ENCODE measurements at regions not wholly inside any gene's neighbourhood (a gene's known extent, or its start where the extent isn't known, plus 50 kb on each side); places are given as distances from the start of the nearest gene placed in this dataset.

GRCh38 chr6:40036186-40036585 lies 101.9 kb upstream of the MOCS1 start:
- no peak for TF ChIP-seq CTCF (IDR thresholded peaks at IDR 0.05; ENCODE audit: low read depth, low read length, poor library complexity, severe bottlenecking)
- TF ChIP-seq EZH2phosphoT487 (IDR thresholded peaks at IDR 0.05; ENCODE audit: borderline replicate concordance, low read length), result no peak
